A673 (cell line): ENCODE measurements at regions not wholly inside any gene's neighbourhood (a gene's known extent, or its start where the extent isn't known, plus 50 kb on each side); places are given as distances from the start of the nearest gene placed in this dataset.

Experiments
- CTCF ChIP-seq: fragments of 300-800, 200-600 bp; sonication (generic); conservative IDR thresholded peaks from 2 replicates; pipeline ENCODE4 v1.5.1; 2017; ENCODE audit warnings: low read depth, mild to moderate bottlenecking, antibody characterized with exemption, low read length, moderate library complexity, mixed read lengths
- EZH2 ChIP-seq: fragments of 200-600 bp; sonication (generic); IDR thresholded peaks from 2 replicates; pipeline ENCODE4 v1.6.1; 2017; ENCODE audit warnings: borderline replicate concordance, low read depth, mild to moderate bottlenecking, mixed read lengths, antibody characterized with exemption, low read length; ENCODE audit not compliant: poor library complexity, severe bottlenecking

GRCh38 chr1:213883618-213884017 lies 104.2 kb upstream of the PROX1 start:
- TF ChIP-seq CTCF, result no peak
- no peak for TF ChIP-seq EZH2
